ENCODE measurements at regions not wholly inside any gene's neighbourhood (a gene's known extent, or its start where the extent isn't known, plus 50 kb on each side); places are given as distances from the start of the nearest gene placed in this dataset.
"Not testable (repeated sequence)": the region's sequence is repeated elsewhere in the genome, so short reads cannot be mapped to it uniquely, and the experiment has no call there.

DNA sequence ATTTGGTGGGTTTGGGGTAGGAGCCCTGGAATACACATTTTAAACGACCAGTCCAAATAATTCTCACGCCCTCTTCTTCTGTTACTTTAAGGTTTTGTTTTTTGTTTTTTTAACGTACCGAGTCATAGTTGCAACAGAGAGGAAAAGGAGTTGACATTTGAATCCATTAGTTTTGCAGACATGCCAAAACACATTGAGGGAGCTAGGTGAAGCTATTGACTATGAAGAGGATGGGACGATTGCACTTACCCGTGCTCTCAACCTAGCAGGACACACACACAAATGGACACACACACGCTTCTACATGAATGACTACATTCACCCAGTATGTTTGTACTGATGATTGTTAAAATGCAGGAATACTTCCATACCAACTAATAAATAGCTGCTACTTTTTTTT, 54.3 kb upstream of the CIT start:
- no peak for DNase-seq

DNA sequence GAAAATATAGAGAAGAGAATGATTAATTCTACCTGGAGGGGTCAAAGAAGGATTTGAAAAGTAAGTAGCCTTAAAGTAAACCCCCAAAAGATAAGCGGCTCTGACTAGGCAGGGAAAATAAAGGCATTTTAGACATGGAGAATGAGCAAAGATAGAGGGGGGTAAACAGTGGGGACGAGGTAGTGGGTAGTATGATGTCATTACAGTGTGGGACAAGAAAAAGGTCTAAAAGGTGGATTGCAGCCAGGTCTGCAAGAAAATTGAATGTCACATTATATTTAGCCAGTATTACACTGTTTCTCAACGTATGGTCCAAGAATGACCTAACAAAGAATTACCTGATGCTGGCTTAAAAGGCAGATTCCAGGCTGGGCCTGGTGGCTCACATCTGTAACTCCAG, 55.8 kb upstream of the CIT start:
- no peak for DNase-seq

DNA sequence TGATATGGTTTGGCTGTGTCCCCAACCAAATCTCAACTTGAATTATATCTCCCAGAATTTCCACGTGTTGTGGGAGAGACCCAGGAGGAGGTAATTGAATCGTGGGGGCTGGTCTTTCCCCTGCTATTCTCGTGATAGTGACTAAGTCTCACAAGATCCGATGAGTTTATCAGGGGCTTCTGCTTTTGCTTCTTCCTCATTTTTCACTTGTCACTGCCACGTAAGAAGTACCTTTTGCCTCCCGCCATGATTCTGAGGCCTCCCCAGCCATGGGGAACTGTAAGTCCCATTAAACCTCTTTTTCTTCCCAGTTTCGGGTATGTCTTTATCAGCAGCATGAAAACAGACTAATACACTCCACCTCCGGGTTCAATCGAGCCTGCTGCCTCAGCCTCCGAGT, 54.3 kb upstream of the BICDL1 start:
- DNase-seq = not testable (repeated sequence)

- no peak for DNase-seq
Observed at GRCh38 chr12:119936705-119937311, 52.2 kb upstream of the BICDL1 start.

- DNase-seq = peak; percentile 10
Observed at GRCh38 chr12:119938049-119938667, 50.9 kb upstream of the BICDL1 start.
